NCI-H526 (cell line): ENCODE measurements at regions not wholly inside any gene's neighbourhood (a gene's known extent, or its start where the extent isn't known, plus 50 kb on each side); places are given as distances from the start of the nearest gene placed in this dataset.
"Not testable (repeated sequence)": the region's sequence is repeated elsewhere in the genome, so short reads cannot be mapped to it uniquely, and the experiment has no call there.

Experiments used
- DNase-seq, 2 experiments: peaks; one replicate each; lab custom pipeline; 2025; lab: John Stamatoyannopoulos, UW

- no peak for DNase-seq
Measured at GRCh38 chrX:139200346-139200745, 330.2 kb upstream of the F9 start.

- DNase-seq: no peak
Measured at GRCh38 chrX:139199933-139200332, 330.6 kb upstream of the F9 start.

- no peak for DNase-seq
Measured at GRCh38 chrX:139198936-139199335, 331.6 kb upstream of the F9 start.

- no peak for DNase-seq
Measured at GRCh38 chrX:139196890-139197289, 333.6 kb upstream of the F9 start.

GRCh38 chrX:139194571-139195280 is 335.8 kb upstream of the F9 start:
- DNase-seq: no peak

- DNase-seq: no peak
Measured at GRCh38 chrX:139192386-139192961, 338.1 kb upstream of the F9 start.

- DNase-seq: no peak
Measured at GRCh38 chrX:139191746-139192385, 338.7 kb upstream of the F9 start.

GRCh38 chrX:139191286-139191685 is 339.3 kb upstream of the F9 start:
- DNase-seq: no peak

- no peak for DNase-seq
Measured at GRCh38 chrX:139187738-139188137, 342.8 kb upstream of the F9 start.

GRCh38 chrX:139186991-139187390 is 343.5 kb upstream of the F9 start:
- DNase-seq: no peak

- no peak for DNase-seq
Measured at GRCh38 chrX:139179592-139179991, 350.9 kb upstream of the F9 start.

GRCh38 chrX:139178980-139179379 is 351.6 kb upstream of the F9 start:
- DNase-seq: no peak

- DNase-seq: no peak
Measured at GRCh38 chrX:139172731-139173130, 357.8 kb upstream of the F9 start.

- DNase-seq: no peak
Measured at GRCh38 chrX:139170526-139171173, 359.9 kb upstream of the F9 start.

GRCh38 chrX:139167282-139167681 is 363.3 kb upstream of the F9 start:
- no peak for DNase-seq

GRCh38 chrX:139158256-139158655 is 372.3 kb upstream of the F9 start:
- DNase-seq: no peak

GRCh38 chrX:139156356-139156755 is 374.2 kb upstream of the F9 start:
- DNase-seq: no peak

GRCh38 chrX:139146625-139147024 is 383.9 kb upstream of the F9 start:
- DNase-seq: not testable (repeated sequence)

- no peak for DNase-seq
Measured at GRCh38 chrX:139141370-139141769, 389.2 kb upstream of the F9 start.

GRCh38 chrX:139134316-139134715 is 396.2 kb upstream of the F9 start:
- DNase-seq: no peak

- DNase-seq: peak in 1 of 2 experiments; percentile 52
Measured at GRCh38 chrX:139126493-139126892, 404.0 kb upstream of the F9 start.

GRCh38 chrX:139125916-139126315 is 404.6 kb upstream of the F9 start:
- no peak for DNase-seq
